ENCODE measurements at regions not wholly inside any gene's neighbourhood (a gene's known extent, or its start where the extent isn't known, plus 50 kb on each side); places are given as distances from the start of the nearest gene placed in this dataset.

DNA sequence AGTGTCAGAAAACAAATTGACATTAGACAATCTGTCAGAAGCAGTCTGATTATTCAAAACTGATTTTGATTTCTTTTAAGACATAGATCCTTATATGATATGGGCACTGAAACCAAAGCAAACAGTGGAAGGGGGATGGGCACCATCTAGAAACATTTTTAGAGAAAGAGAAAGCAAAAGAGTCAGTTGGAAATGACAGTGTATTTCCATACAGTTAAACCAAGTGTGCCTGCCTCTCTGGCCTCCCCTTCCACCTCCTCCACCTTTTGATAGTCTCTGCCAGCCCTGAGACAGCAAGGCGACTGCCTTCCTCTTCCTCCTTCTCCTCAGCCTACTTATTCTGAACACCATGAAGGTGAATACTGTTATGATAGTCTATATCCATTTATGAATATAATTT is 949.7 kb downstream of the AMY1C start:
- Histone ChIP-seq H3K4me1 (no peaks in the 10 kb centered on the region), H3K4me3 (no peak overlapping the region), H3K36me3 (replicated peaks) (no peaks in the 10 kb centered on the region), H3K27me3 (ENCODE audit: low read depth) (no peaks in the 10 kb centered on the region), H3K9me3 (no peaks in the 10 kb centered on the region)
- in situ Hi-C loops (cut with MboI; ENCODE audit: low sequenced_read_pairs) = no loop called here
- DNase-seq (ENCODE audit: low spot score in 2 of 2) = no peak

DNA sequence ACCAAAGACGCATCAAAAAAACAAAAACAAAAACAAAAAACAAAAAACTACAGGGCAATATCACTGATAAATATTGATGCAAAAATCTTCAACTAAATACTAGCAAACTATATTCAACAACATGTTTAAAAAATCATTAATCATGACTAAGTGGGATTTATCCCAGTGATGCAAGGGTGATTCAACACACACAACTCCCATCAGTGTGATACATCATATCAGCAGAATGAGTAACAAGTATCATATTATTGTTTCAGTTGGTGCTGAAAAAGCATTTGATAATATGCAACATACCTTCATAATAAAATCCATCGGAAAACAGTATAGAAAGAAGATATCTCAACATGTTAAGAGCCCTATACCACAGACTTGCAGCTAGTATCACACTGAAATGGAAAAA is 953.0 kb downstream of the AMY1C start:
- no peaks in the 10 kb centered on the region for H3K27me3 ChIP-seq (ENCODE audit: low read depth)
- no peaks in the 10 kb centered on the region for H3K36me3 ChIP-seq (replicated peaks)
- H3K4me1 ChIP-seq = no peaks in the 10 kb centered on the region
- H3K9me3 ChIP-seq = no peaks in the 10 kb centered on the region
- no peak overlapping the region for H3K4me3 ChIP-seq
- DNase-seq (ENCODE audit: low spot score in 2 of 2) = no peak
- in situ Hi-C loops (cut with MboI; ENCODE audit: low sequenced_read_pairs) = no loop called here

DNA sequence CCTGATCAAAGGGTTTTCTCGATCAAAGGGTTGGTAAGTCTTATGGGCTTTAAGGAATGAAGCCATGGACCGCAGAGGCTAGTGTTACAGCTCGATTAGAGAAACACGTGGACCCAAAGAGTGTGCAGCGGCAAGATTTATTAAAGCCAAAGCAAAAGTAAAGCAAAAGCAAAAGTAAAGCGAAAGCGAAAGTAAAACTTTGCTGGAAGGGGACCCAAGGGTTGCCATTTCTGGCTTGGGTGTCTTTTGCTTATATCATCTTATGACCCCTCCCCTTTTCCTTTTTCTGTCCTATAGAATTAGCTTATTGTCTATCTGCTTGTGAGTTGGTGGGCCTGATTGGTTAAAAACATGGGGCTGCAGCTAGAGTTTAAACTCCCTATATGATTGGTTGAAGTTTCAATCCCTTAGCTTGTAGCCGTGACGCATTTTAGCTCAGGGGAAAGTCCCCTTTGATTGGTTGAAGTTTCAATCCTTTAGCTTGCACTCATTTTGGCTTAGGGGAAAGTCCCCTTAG is 957.0 kb downstream of the AMY1C start:
- Histone ChIP-seq H3K36me3 (replicated peaks) (no peaks in the 10 kb centered on the region), H3K4me3 (no peak overlapping the region), H3K4me1 (no peaks in the 10 kb centered on the region), H3K27me3 (ENCODE audit: low read depth) (no peaks in the 10 kb centered on the region), H3K9me3 (no peaks in the 10 kb centered on the region)
- in situ Hi-C loops (cut with MboI; ENCODE audit: low sequenced_read_pairs) = no loop called here
- no peak for DNase-seq (ENCODE audit: low spot score in 2 of 2)

DNA sequence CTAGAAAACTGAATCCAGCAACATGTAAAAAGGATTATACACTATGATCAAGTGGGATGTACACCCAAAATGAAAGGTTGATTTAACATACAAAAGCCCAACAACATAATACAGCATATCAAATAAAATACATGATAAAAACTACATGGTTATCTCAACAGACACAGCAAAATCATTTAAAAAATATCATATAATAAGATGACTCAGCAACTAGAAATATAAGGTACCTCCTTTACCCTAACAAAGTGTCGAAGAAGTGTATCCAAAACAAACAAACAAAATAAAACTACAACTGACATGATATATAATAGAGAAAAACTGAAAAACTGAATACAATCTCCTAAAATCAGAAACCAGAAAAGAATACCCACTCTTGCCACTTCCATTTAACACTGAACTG is 969.1 kb downstream of the AMY1C start:
- in situ Hi-C loops (cut with MboI; ENCODE audit: low sequenced_read_pairs) = no loop called here
- Histone ChIP-seq H3K27me3 (ENCODE audit: low read depth) (no peaks in the 10 kb centered on the region), H3K4me1 (no peaks in the 10 kb centered on the region), H3K36me3 (replicated peaks) (no peaks in the 10 kb centered on the region), H3K9me3 (no peaks in the 10 kb centered on the region; the same call in 1 of the 2 replicates), H3K4me3 (no peak overlapping the region)
- no peak for DNase-seq (ENCODE audit: low spot score in 2 of 2)

DNA sequence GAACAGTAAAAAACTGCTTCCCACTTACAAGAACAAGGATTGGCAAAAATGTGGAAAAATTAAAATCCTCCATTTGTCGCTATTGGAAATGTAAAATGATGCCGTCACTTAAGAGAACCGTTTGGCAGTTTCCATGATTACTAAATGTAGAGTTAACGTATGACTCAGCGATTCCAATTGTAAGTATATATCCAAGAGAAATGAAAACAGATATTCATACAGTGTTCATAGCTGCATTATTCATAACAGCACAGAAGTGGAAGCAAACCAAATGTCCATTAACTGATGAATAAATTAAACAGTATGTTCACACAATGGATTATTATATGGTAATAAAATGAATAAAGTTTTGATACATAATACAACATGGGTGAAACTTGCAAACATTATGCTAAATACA is 971.0 kb downstream of the AMY1C start:
- Histone ChIP-seq H3K4me1 (no peaks in the 10 kb centered on the region), H3K9me3 (no peaks in the 10 kb centered on the region; the same call in 1 of the 2 replicates), H3K36me3 (replicated peaks) (no peaks in the 10 kb centered on the region), H3K4me3 (no peak overlapping the region), H3K27me3 (ENCODE audit: low read depth) (no peaks in the 10 kb centered on the region)
- in situ Hi-C loops (cut with MboI; ENCODE audit: low sequenced_read_pairs) = no loop called here
- DNase-seq (ENCODE audit: low spot score in 2 of 2) = no peak

DNA sequence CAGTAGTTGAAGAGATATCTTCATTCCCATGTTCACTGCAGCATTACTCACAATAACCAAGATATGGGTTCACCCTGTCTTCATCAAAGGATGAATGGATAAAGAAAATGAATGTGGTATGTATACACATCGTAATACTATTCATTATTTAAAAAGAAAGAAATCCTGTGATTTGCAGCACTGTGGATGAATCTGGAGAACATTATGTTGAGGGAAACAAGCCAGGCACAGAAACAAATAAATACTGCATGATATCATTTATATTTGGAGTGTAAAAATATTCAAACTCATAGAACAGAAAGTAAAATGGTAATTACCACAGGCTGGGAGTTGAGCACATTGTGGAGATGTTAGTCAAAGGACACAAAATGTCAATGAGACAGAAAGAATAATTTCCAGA is 977.2 kb downstream of the AMY1C start:
- DNase-seq (ENCODE audit: low spot score in 2 of 2) = no peak
- Histone ChIP-seq H3K27me3 (ENCODE audit: low read depth) (no peaks in the 10 kb centered on the region), H3K36me3 (replicated peaks) (no peaks in the 10 kb centered on the region), H3K9me3 (no peaks in the 10 kb centered on the region; the same call in 1 of the 2 replicates), H3K4me3 (no peak overlapping the region), H3K4me1 (no peaks in the 10 kb centered on the region)
- in situ Hi-C loops (cut with MboI; ENCODE audit: low sequenced_read_pairs) = no loop called here

DNA sequence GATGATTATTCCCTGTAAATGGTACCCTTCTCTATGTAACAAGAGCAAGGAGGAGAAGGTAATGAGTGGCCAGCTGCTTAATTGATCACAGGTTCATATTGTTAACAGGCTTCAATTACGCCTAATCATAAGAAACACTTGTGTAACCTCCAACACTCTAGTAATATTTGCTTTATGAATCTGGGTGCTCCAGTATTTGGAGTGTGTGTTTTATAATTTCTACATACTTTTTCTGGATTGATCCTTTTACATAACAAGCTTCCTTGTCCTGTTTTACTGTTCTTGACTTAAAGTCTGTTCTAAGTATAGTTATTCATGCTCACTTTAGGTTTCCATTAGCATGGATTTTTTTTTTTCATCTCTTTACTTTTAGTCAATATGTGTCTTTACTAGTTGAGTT is 984.2 kb downstream of the AMY1C start:
- no peaks in the 10 kb centered on the region for H3K9me3 ChIP-seq
- DNase-seq (ENCODE audit: low spot score in 2 of 2) = no peak
- no peak overlapping the region for H3K4me3 ChIP-seq
- H3K4me1 ChIP-seq = no peaks in the 10 kb centered on the region
- in situ Hi-C loops (cut with MboI; ENCODE audit: low sequenced_read_pairs) = no loop called here
- H3K27me3 ChIP-seq (ENCODE audit: low read depth) = no peaks in the 10 kb centered on the region
- H3K36me3 ChIP-seq (replicated peaks) = no peaks in the 10 kb centered on the region

DNA sequence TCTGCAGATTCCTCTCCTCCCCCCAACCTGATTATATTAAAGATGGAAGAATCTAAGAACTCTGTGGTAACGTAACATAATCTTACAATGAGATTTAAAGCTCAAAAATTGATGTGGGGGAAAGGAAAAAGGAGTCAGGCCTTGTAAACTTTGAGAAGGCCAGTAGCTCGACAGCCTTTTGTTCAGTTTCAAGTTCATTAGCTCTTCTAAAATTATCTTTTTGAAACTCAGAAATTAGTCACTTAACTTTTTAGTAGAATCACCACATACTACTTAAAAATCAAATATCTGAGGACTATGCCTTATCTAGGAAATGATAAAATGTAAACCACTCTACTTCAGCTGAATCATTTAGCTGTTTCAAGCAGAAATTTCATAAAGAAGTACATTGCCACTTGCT is 996.2 kb downstream of the AMY1C start:
- Histone ChIP-seq H3K27me3 (ENCODE audit: low read depth) (no peaks in the 10 kb centered on the region), H3K4me1 (no peaks in the 10 kb centered on the region), H3K4me3 (no peak overlapping the region), H3K9me3 (no peaks in the 10 kb centered on the region), H3K36me3 (replicated peaks) (no peaks in the 10 kb centered on the region)
- no peak for DNase-seq (ENCODE audit: low spot score in 2 of 2)
- in situ Hi-C loops (cut with MboI; ENCODE audit: low sequenced_read_pairs) = no loop called here

DNA sequence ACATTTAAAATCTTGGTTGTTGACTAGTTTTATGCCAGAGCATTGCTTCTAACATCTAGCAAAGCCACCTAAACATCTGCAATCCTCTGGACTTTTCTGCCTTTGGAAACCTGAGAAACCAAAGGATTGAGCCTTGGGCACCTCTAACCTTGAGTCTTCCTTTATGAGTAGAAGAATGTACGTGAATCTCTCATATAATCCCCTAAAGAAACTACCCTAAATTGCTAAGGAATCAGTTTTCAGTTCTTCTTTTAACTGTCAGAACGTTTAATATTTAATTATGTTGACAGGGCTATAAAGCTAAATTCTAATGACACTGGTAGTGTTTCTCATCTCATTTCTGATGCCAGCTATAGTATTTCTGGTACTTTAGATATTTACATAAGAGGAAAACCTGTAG is 997.3 kb downstream of the AMY1C start:
- no peaks in the 10 kb centered on the region for H3K27me3 ChIP-seq (ENCODE audit: low read depth)
- H3K4me1 ChIP-seq = no peaks in the 10 kb centered on the region
- no peak for DNase-seq (ENCODE audit: low spot score in 2 of 2)
- in situ Hi-C loops (cut with MboI; ENCODE audit: low sequenced_read_pairs) = no loop called here
- H3K36me3 ChIP-seq (replicated peaks) = no peaks in the 10 kb centered on the region
- no peak overlapping the region for H3K4me3 ChIP-seq
- no peaks in the 10 kb centered on the region for H3K9me3 ChIP-seq

DNA sequence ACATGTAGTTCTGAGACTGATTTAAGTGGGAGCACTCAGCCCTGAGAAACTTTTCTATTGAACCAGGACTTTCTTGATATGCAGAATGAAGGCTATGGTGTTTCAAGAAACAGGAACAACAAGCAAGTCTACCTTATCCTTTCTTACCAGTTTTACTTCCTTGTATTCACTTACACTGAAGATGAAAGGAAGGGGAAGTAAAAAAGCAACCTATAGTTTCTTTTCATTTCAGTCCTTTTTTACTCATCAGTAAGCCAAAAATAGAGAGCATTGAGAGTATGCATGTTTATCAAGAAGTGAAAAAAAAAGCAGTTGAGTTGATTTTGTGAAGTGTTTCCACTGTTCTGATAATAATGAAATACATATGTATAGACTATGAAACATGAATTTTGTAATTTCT is 1010.3 kb downstream of the AMY1C start:
- in situ Hi-C loops (cut with MboI; ENCODE audit: low sequenced_read_pairs) = no loop called here
- H3K9me3 ChIP-seq = no peaks in the 10 kb centered on the region
- no peaks in the 10 kb centered on the region for H3K4me1 ChIP-seq
- no peaks in the 10 kb centered on the region for H3K27me3 ChIP-seq (ENCODE audit: low read depth)
- no peak for DNase-seq (ENCODE audit: low spot score in 2 of 2)
- H3K4me3 ChIP-seq = no peak overlapping the region
- H3K36me3 ChIP-seq (replicated peaks) = no peaks in the 10 kb centered on the region

DNA sequence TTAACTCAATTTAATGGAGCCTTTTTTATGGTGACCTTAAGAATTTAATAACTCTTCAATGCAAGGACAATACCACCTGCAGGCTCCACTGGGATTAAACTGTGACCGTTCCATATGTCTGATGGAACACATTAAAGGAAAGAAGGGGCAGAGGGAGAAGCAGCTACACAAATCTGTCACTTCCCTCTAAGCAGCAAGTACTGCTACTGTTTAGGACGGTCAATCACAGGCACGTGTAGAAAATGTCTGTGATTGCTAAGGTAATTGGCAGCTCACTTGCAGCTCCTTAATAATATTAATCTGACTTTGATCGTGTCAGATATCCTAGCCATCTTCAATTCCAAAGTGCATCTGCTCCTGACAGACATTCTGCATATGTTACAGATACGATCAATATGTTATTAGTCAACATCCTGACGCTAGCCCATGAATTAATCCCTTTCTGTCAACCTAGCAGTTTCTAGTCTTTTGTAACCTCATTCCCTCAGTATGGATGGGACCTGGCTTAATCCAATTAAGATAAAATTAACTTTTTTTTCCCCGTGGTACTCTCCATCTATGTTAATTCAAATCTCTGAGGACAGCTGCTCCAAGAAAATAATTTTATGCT is 1012.4 kb downstream of the AMY1C start:
- in situ Hi-C loops (cut with MboI; ENCODE audit: low sequenced_read_pairs) = no loop called here
- no peaks in the 10 kb centered on the region for H3K27me3 ChIP-seq (ENCODE audit: low read depth)
- no peaks in the 10 kb centered on the region for H3K4me1 ChIP-seq
- no peak for DNase-seq (ENCODE audit: low spot score in 2 of 2)
- H3K4me3 ChIP-seq = no peak overlapping the region
- no peaks in the 10 kb centered on the region for H3K36me3 ChIP-seq (replicated peaks)
- no peaks in the 10 kb centered on the region for H3K9me3 ChIP-seq

DNA sequence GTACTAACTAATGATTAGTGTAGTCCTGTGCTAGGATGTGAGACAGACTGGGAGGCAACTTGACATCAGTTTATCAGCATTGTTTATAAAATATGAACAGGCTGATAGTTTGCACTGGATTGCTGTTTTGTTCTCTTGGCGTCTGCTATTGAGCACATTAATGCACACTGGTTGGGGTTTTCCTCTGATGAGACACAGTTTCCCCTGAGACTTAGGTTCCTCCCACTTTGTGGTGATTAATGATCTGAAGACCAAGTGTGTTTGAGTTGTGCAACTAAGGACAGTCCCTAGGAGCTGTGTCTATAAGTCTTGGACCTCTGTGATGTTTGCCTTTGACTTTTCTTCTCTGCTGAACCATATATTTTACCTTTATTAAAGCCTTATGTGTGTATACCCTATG is 1015.4 kb downstream of the AMY1C start:
- in situ Hi-C loops (cut with MboI; ENCODE audit: low sequenced_read_pairs) = no loop called here
- no peak for DNase-seq (ENCODE audit: low spot score in 2 of 2)
- no peaks in the 10 kb centered on the region for H3K27me3 ChIP-seq (ENCODE audit: low read depth)
- H3K36me3 ChIP-seq (replicated peaks) = no peaks in the 10 kb centered on the region
- H3K4me3 ChIP-seq = no peak overlapping the region
- no peaks in the 10 kb centered on the region for H3K4me1 ChIP-seq
- H3K9me3 ChIP-seq = no peaks in the 10 kb centered on the region

DNA sequence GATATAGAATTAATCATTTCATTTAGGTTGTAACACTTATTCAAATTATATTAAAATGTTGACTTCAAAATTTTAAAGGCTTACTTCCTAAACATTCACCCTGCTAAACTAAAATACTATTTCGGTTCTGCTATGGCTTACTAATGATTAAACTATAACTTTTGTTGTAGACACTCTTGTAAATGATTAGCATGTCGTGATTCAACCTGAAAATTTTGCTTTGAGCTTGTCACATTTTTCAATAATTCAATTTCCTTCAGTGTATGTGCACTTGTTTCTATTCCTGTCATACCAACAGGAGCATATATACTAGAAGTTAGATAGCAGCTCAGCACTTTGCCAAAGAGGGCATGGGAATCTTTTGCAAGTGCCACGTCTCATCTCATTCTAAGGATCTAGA is 1018.8 kb downstream of the AMY1C start:
- in situ Hi-C loops (cut with MboI; ENCODE audit: low sequenced_read_pairs) = no loop called here
- no peak for DNase-seq (ENCODE audit: low spot score in 2 of 2)
- Histone ChIP-seq H3K9me3 (no peaks in the 10 kb centered on the region), H3K36me3 (replicated peaks) (no peaks in the 10 kb centered on the region), H3K4me3 (no peak overlapping the region), H3K4me1 (no peaks in the 10 kb centered on the region), H3K27me3 (ENCODE audit: low read depth) (no peaks in the 10 kb centered on the region)

DNA sequence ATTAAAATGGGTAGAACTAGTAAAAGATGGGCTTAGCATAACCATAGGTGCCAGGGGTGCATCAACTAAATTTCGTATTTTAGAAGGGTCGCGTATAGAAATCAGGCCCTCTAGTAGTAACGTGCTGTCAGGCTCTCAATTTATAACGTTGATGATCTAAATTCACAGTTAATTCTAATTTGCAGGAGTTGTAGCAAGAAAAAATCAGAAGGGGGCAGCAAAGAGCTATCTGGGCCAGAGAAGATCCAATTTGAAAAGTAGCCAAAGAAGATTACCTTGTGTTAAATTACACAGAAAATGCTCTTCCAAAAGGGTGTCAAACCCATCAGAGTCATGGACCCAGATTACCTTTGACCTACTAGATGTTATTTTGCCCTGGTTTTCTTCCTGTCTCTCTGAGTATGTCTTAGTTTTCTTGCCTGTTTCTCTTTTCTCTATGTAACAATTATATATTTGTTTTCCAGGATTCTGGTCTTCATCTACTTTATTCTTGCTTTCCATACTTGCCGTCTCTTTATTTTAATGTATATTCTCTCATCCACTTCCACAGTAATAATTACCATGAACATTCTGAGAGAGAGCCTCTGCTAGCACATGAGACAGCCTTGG is 1030.9 kb downstream of the AMY1C start:
- Histone ChIP-seq H3K27me3 (ENCODE audit: low read depth) (no peaks in the 10 kb centered on the region), H3K4me3 (no peak overlapping the region), H3K36me3 (replicated peaks) (no peaks in the 10 kb centered on the region), H3K4me1 (no peaks in the 10 kb centered on the region), H3K9me3 (no peaks in the 10 kb centered on the region)
- in situ Hi-C loops (cut with MboI; ENCODE audit: low sequenced_read_pairs) = no loop called here
- peak; percentile 4 to 11 for DNase-seq (ENCODE audit: low spot score in 2 of 2)

All from HAP-1 (cell line).